CD4-positive, alpha-beta T cell treated with Interleukin-1 beta for 1 hour (primary cell): ENCODE measurements at regions not wholly inside any gene's neighbourhood (a gene's known extent, or its start where the extent isn't known, plus 50 kb on each side); places are given as distances from the start of the nearest gene placed in this dataset.

Experiments used
- DNase-seq, 2 donors: peaks; one replicate each; pipeline ENCODE4 v3.0.0-alpha.2; 2020 to 2022

- no peak for DNase-seq
Measured at GRCh38 chr3:135753506-135753905, 212.0 kb upstream of the PPP2R3A start.

GRCh38 chr3:135755330-135756105 is 210.0 kb upstream of the PPP2R3A start:
- no peak for DNase-seq

GRCh38 chr3:135756106-135756668 is 209.3 kb upstream of the PPP2R3A start:
- DNase-seq = no peak

GRCh38 chr3:135757421-135757820 is 208.1 kb upstream of the PPP2R3A start:
- no peak for DNase-seq

- no peak for DNase-seq
Measured at GRCh38 chr3:135758961-135759360, 206.6 kb upstream of the PPP2R3A start.

GRCh38 chr3:135759651-135760050 is 205.9 kb upstream of the PPP2R3A start:
- DNase-seq = no peak

- DNase-seq = no peak
Measured at GRCh38 chr3:135760581-135760980, 204.9 kb upstream of the PPP2R3A start.

- DNase-seq = no peak
Measured at GRCh38 chr3:135762188-135762856, 203.2 kb upstream of the PPP2R3A start.

- DNase-seq = no peak
Measured at GRCh38 chr3:135766115-135766514, 199.4 kb upstream of the PPP2R3A start.

GRCh38 chr3:135771760-135772159 is 193.8 kb upstream of the PPP2R3A start:
- no peak for DNase-seq

- no peak for DNase-seq
Measured at GRCh38 chr3:135779024-135779423, 186.5 kb upstream of the PPP2R3A start.

GRCh38 chr3:135779590-135780235 is 185.8 kb upstream of the PPP2R3A start:
- DNase-seq = no peak

GRCh38 chr3:135781026-135781815 is 184.3 kb upstream of the PPP2R3A start:
- DNase-seq = no peak

- no peak for DNase-seq
Measured at GRCh38 chr3:135784557-135784956, 181.0 kb upstream of the PPP2R3A start.

- DNase-seq = no peak
Measured at GRCh38 chr3:135788146-135788545, 177.4 kb upstream of the PPP2R3A start.

GRCh38 chr3:135788978-135789377 is 176.6 kb upstream of the PPP2R3A start:
- no peak for DNase-seq

- DNase-seq = no peak
Measured at GRCh38 chr3:135792174-135792573, 173.4 kb upstream of the PPP2R3A start.

- DNase-seq = no peak
Measured at GRCh38 chr3:135792858-135793475, 172.6 kb upstream of the PPP2R3A start.

- DNase-seq = no peak
Measured at GRCh38 chr3:135800071-135800549, 165.4 kb upstream of the PPP2R3A start.

- no peak for DNase-seq
Measured at GRCh38 chr3:135801018-135801417, 164.5 kb upstream of the PPP2R3A start.

- no peak for DNase-seq
Measured at GRCh38 chr3:135802171-135802570, 163.4 kb upstream of the PPP2R3A start.

GRCh38 chr3:135803028-135803692 is 162.4 kb upstream of the PPP2R3A start:
- no peak for DNase-seq
